ENCODE measurements at regions not wholly inside any gene's neighbourhood (a gene's known extent, or its start where the extent isn't known, plus 50 kb on each side); places are given as distances from the start of the nearest gene placed in this dataset.

GRCh38 chr6:165713845-165714466 is 50.9 kb upstream of the PDE10A start:
- TF ChIP-seq FOXA1 (IDR thresholded peaks at IDR 0.05): no peak
- TF ChIP-seq CTBP1 (IDR thresholded peaks at IDR 0.05; ENCODE audit: borderline replicate concordance): no peak
- TF ChIP-seq SUZ12 (IDR thresholded peaks at IDR 0.05): no peak
- TF ChIP-seq LEF1 (IDR thresholded peaks at IDR 0.05; ENCODE audit: borderline replicate concordance): no peak
- no peak for TF ChIP-seq L3MBTL2 (conservative IDR thresholded peaks at IDR 0.05)
- no peak for TF ChIP-seq TARDBP (IDR thresholded peaks at IDR 0.05)
- no peak for TF ChIP-seq NFRKB (IDR thresholded peaks at IDR 0.05)
- no peak for TF ChIP-seq ARNT (IDR thresholded peaks at IDR 0.05)
- no peak for TF ChIP-seq FOXM1 (IDR thresholded peaks at IDR 0.05; ENCODE audit: borderline replicate concordance)
- no peak for TF ChIP-seq HDGF (IDR thresholded peaks at IDR 0.05; ENCODE audit: borderline replicate concordance)
- no peak for TF ChIP-seq BHLHE40 (IDR thresholded peaks at IDR 0.05; ENCODE audit: borderline replicate concordance)
- TF ChIP-seq ZNF384 (IDR thresholded peaks at IDR 0.05): no peak
- TF ChIP-seq ELF4 (IDR thresholded peaks at IDR 0.05): no peak
- TF ChIP-seq PKNOX1 (IDR thresholded peaks at IDR 0.05): no peak
- CTCF ChIA-PET: no interaction called here
- no peak for DNase-seq (ENCODE audit: extremely low spot score)
- POLR2A ChIA-PET: no interaction called here

Data from HEK293T (cell line).